Fibroblast of mammary gland (primary cell): ENCODE measurements at regions not wholly inside any gene's neighbourhood (a gene's known extent, or its start where the extent isn't known, plus 50 kb on each side); places are given as distances from the start of the nearest gene placed in this dataset.
A peak's percentile ranks its signal among the peaks of the same experiment; 100 is the strongest.
"Not testable (repeated sequence)": the region's sequence is repeated elsewhere in the genome, so short reads cannot be mapped to it uniquely, and the experiment has no call there.

Experiments
- DNase-seq: peaks from one replicate; pipeline ENCODE4 v3.0.0-alpha.2; 2010; ENCODE audit warnings: low read depth
- H3K4me3 ChIP-seq: 2 replicates; pipeline ENCODE4 v1.5.1; 2011; ENCODE audit warnings: low read depth, mild to moderate bottlenecking, low read length, moderate library complexity; ENCODE audit not compliant: control insufficient read depth
- TF ChIP-seq, protein P1 (sequence below): conservative IDR thresholded peaks from 2 replicates; pipeline ENCODE4 v1.5.1; 2011; ENCODE audit warnings: low read depth, low read length, inconsistent platforms; ENCODE audit not compliant: control insufficient read depth, insufficient read depth

GRCh38 chr9:38128752-38129270, 59.8 kb upstream of the SHB start:
- TF ChIP-seq, protein P1, sequence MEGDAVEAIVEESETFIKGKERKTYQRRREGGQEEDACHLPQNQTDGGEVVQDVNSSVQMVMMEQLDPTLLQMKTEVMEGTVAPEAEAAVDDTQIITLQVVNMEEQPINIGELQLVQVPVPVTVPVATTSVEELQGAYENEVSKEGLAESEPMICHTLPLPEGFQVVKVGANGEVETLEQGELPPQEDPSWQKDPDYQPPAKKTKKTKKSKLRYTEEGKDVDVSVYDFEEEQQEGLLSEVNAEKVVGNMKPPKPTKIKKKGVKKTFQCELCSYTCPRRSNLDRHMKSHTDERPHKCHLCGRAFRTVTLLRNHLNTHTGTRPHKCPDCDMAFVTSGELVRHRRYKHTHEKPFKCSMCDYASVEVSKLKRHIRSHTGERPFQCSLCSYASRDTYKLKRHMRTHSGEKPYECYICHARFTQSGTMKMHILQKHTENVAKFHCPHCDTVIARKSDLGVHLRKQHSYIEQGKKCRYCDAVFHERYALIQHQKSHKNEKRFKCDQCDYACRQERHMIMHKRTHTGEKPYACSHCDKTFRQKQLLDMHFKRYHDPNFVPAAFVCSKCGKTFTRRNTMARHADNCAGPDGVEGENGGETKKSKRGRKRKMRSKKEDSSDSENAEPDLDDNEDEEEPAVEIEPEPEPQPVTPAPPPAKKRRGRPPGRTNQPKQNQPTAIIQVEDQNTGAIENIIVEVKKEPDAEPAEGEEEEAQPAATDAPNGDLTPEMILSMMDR, result no peak
- no peak for DNase-seq
- H3K4me3 ChIP-seq, result no peak overlapping the region

GRCh38 chr9:38127271-38127839, 58.3 kb upstream of the SHB start:
- no peak overlapping the region for H3K4me3 ChIP-seq
- TF ChIP-seq, protein P1, result no peak
- no peak for DNase-seq

GRCh38 chr9:38126730-38127129, 57.7 kb upstream of the SHB start:
- DNase-seq, result no peak
- TF ChIP-seq, protein P1, result no peak
- no peak overlapping the region for H3K4me3 ChIP-seq

- TF ChIP-seq, protein P1, result no peak
- no peak for DNase-seq
- no peak overlapping the region for H3K4me3 ChIP-seq
Measured at GRCh38 chr9:38125889-38126288, 56.9 kb upstream of the SHB start.

- DNase-seq, H3K4me3 ChIP-seq: not testable (repeated sequence)
Measured at GRCh38 chr9:38123359-38123758, 54.3 kb upstream of the SHB start.

- no peak overlapping the region for H3K4me3 ChIP-seq
- no peak for DNase-seq
- TF ChIP-seq, protein P1, result no peak
Measured at GRCh38 chr9:38120961-38121360, 51.9 kb upstream of the SHB start.

GRCh38 chr9:38119560-38120236, 50.7 kb upstream of the SHB start:
- TF ChIP-seq, protein P1, result no peak
- DNase-seq, result peak; percentile 16
- H3K4me3 ChIP-seq, result no peak overlapping the region
